HepG2 (cell line): ENCODE measurements at regions not wholly inside any gene's neighbourhood (a gene's known extent, or its start where the extent isn't known, plus 50 kb on each side); places are given as distances from the start of the nearest gene placed in this dataset.

Experiments used
- ATAC-seq: fragments of 200-7000 bp; cut with Tn5 transposase; 3 replicates; pipeline ENCODE4 v1.9.1; 2020; ENCODE audit warnings: mild to moderate bottlenecking, moderate library complexity
- BruUV-seq: library from RNA; stranded (reverse); fragments of 400-500 nt; replicated peaks from 2 replicates; lab custom pipeline; 2021; lab: Mats Ljungman, UMichigan
- CTCF ChIA-PET: fragments of 300-600 bp; formaldehyde crosslinking; extraction: SDS; loops from one replicate; lab custom pipeline; 2021; ENCODE audit warnings: low total read pairs, inconsistent platforms, low intra/inter-chr PET ratio; lab: Yijun Ruan, JAX
- POLR2A ChIA-PET: fragments of 350-600 bp; sonication (Branson Sonifier 250); formaldehyde crosslinking; loops from one replicate; lab custom pipeline; 2020; ENCODE audit warnings: antibody characterized with exemption, inconsistent platforms; lab: Yijun Ruan, JAX
- DNase-seq: peaks from one replicate; pipeline ENCODE4 v3.0.0-alpha.2; 2015; ENCODE audit warnings: low spot score
- FAIRE-seq: peaks from 3 replicates; lab custom pipeline; 2011; peaks lifted over from hg19 to GRCh38; lab: Jason Lieb, UNC
- H2AFZ ChIP-seq: one replicate; pipeline ENCODE4 v1.6.1; 2011; ENCODE audit warnings: low read length, inconsistent platforms
- H3K27ac ChIP-seq: fragments of 300-600 bp; 3 replicates; pipeline ENCODE4 v1.8.0; 2011; ENCODE audit warnings: mixed run types, mild to moderate bottlenecking, mixed read lengths, low read length, inconsistent platforms; ENCODE audit not compliant: insufficient read depth; ENCODE audit errors: extremely low read length
- H3K27me3 ChIP-seq, 2 experiments: fragments of 200-600 bp in 1 of 2; 2 replicates in 1 of 2; 3 replicates in 1 of 2; pipeline versions ENCODE4 v1.6.0 to v1.8.0; 2011; ENCODE audit warnings: low read length in 2 of 2, mild to moderate bottlenecking in 2 of 2, moderate library complexity in 2 of 2, inconsistent platforms in 1 of 2; ENCODE audit not compliant: insufficient read depth in 2 of 2, control insufficient read depth in 1 of 2
- H3K36me3 ChIP-seq, 2 experiments: fragments of 200-600 bp in 1 of 2; replicated peaks in 1 of 2; 2 replicates in 1 of 2; 3 replicates in 1 of 2; pipeline versions ENCODE4 v1.5.1 to v1.8.0; 2011; ENCODE audit warnings: low read length in 2 of 2, inconsistent platforms in 1 of 2; ENCODE audit not compliant: insufficient read depth in 2 of 2, control insufficient read depth in 1 of 2
- H3K4me1 ChIP-seq: 2 replicates; pipeline ENCODE4 v1.5.1; 2012; ENCODE audit warnings: low read length, inconsistent platforms; ENCODE audit not compliant: insufficient read depth
- H3K4me2 ChIP-seq: 2 replicates; pipeline ENCODE4 v1.6.0; 2011; ENCODE audit warnings: low read depth, low read length, inconsistent platforms
- H3K4me3 ChIP-seq, 3 experiments: fragments of 200-600 bp in 1 of 3; sonication (generic), shearing (Covaris generic) in 1 of 3; replicated peaks in 1 of 3; 2 replicates each; pipeline ENCODE4 v1.5.1; 2011 to 2016; ENCODE audit warnings: low read length in 3 of 3, inconsistent platforms in 2 of 3, low read depth in 2 of 3, mild to moderate bottlenecking in 2 of 3, control low read depth in 1 of 3, mixed read lengths in 1 of 3; ENCODE audit not compliant: insufficient read depth in 1 of 3
- H3K79me2 ChIP-seq: one replicate; pipeline ENCODE4 v1.6.1; 2011; ENCODE audit warnings: low read length, inconsistent platforms; ENCODE audit not compliant: insufficient read depth
- H3K9ac ChIP-seq: 2 replicates; pipeline ENCODE4 v1.6.0; 2011; ENCODE audit warnings: mild to moderate bottlenecking, low read depth, low read length, inconsistent platforms; ENCODE audit not compliant: insufficient read depth
- H3K9me3 ChIP-seq: 2 replicates; pipeline ENCODE4 v1.5.1; 2012; ENCODE audit warnings: mild to moderate bottlenecking, low read length
- H4K20me1 ChIP-seq: 2 replicates; pipeline ENCODE4 v1.6.0; 2011; ENCODE audit warnings: inconsistent platforms, mild to moderate bottlenecking, low read length, moderate library complexity; ENCODE audit not compliant: insufficient read depth
- MIER3 ChIP-seq: IDR thresholded peaks from 2 replicates; pipeline ENCODE4 v1.6.1; 2016; ENCODE audit warnings: missing compliant biosample characterization, borderline replicate concordance
- NFATC3 ChIP-seq: sonication (generic); formaldehyde crosslinking; IDR thresholded peaks from 2 replicates; pipeline ENCODE4 v1.5.1; 2020; ENCODE audit warnings: mild to moderate bottlenecking, missing genetic modification reagents
- PCBP1 ChIP-seq: fragments of 200-400 bp; formaldehyde crosslinking; IDR thresholded peaks from 2 replicates; pipeline ENCODE4 v1.6.1; 2017; ENCODE audit warnings: mild to moderate bottlenecking, low read depth, low read length, borderline replicate concordance
- ZBTB3 ChIP-seq: sonication (generic); formaldehyde crosslinking; IDR thresholded peaks from 2 replicates; pipeline ENCODE4 v1.4.0; 2020; ENCODE audit warnings: low read depth, mild to moderate bottlenecking, moderate library complexity, missing genetic modification reagents, borderline replicate concordance
- ZFYVE20 ChIP-seq: sonication (generic); formaldehyde crosslinking; IDR thresholded peaks from 2 replicates; pipeline ENCODE4 v1.8.0; 2023; ENCODE audit warnings: low read depth, mild to moderate bottlenecking, moderate library complexity, missing genetic modification reagents, borderline replicate concordance
- ZNF292 ChIP-seq: sonication (generic); formaldehyde crosslinking; IDR thresholded peaks from 2 replicates; pipeline ENCODE4 v1.8.1; 2022; ENCODE audit warnings: mild to moderate bottlenecking, low read depth, missing genetic modification reagents, borderline replicate concordance
- ZNF556 ChIP-seq: sonication (generic); formaldehyde crosslinking; IDR thresholded peaks from 2 replicates; pipeline ENCODE4 v1.4.0; 2020; ENCODE audit warnings: mild to moderate bottlenecking, missing genetic modification reagents, borderline replicate concordance
- WGBS: methylation state at CpG from one replicate; pipeline ENCODE4 v1.1.6; 2017; ENCODE audit warnings: low lambda C conversion rate; 5-methylcytosine and 5-hydroxymethylcytosine counted together
- in situ Hi-C: cut with HindIII; loops from 2 replicates; pipeline ENCODE4 v1.10.0; 2017; ENCODE audit warnings: low pct_unique_long_range_greater_than_20kb; ENCODE audit not compliant: extremely low pct_ligation_motif_present
- intact Hi-C: fragments of 100-400 bp; cut with micrococcal nuclease; formaldehyde crosslinking; loops from one replicate; pipeline ENCODE4 v1.10.0; 2022; ENCODE audit not compliant: unreplicated experiment
- TF ChIP-seq, protein P1 (sequence below): sonication (generic); formaldehyde crosslinking; IDR thresholded peaks from 2 replicates; pipeline ENCODE4 v1.4.0; 2020; ENCODE audit warnings: missing genetic modification reagents
- TF ChIP-seq, protein P2 (sequence below): sonication (generic); formaldehyde crosslinking; IDR thresholded peaks from 2 replicates; pipeline ENCODE4 v1.4.0; 2020; ENCODE audit warnings: mild to moderate bottlenecking, missing genetic modification reagents
- TF ChIP-seq, protein P3 (sequence below): sonication (generic); formaldehyde crosslinking; IDR thresholded peaks from 2 replicates; pipeline ENCODE4 v1.8.0; 2022; ENCODE audit warnings: mild to moderate bottlenecking, missing genetic modification reagents, moderate library complexity

DNA sequence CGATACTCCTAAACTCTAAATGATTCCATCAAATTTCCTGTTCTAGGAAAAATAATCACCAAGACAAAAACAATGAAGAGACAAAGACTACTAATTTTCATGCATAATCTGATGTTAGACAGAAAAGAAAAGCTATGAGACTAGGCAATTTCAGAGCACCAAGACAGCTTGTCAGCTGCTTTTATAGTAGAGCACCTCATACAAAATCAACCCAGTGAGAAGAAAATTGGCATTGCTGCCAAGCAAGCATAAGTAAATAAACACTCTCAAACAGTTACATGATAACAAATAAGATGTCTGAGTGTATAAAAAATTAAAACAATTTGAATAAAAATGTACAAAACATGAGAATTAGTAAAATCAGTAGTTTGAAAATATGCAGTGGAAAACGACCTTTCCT, 1544.6 kb downstream of the C4orf33 start:
- CTCF ChIA-PET = no interaction called here
- 3% methylated on average over 2 of the region's 2 CpGs for WGBS
- H2AFZ ChIP-seq = no peak overlapping the region
- H3K27ac ChIP-seq = no peak overlapping the region
- TF ChIP-seq MIER3 (CRISPR knock-in tag) (no peak), NFATC3 (CRISPR knock-in tag) (no peak), PCBP1 (no peak), ZFYVE20 (CRISPR knock-in tag) (no peak), ZBTB3 (CRISPR knock-in tag) (no peak), ZNF556 (CRISPR knock-in tag) (no peak), ZNF292 (CRISPR knock-in tag) (no peak)
- TF ChIP-seq, protein P1, sequence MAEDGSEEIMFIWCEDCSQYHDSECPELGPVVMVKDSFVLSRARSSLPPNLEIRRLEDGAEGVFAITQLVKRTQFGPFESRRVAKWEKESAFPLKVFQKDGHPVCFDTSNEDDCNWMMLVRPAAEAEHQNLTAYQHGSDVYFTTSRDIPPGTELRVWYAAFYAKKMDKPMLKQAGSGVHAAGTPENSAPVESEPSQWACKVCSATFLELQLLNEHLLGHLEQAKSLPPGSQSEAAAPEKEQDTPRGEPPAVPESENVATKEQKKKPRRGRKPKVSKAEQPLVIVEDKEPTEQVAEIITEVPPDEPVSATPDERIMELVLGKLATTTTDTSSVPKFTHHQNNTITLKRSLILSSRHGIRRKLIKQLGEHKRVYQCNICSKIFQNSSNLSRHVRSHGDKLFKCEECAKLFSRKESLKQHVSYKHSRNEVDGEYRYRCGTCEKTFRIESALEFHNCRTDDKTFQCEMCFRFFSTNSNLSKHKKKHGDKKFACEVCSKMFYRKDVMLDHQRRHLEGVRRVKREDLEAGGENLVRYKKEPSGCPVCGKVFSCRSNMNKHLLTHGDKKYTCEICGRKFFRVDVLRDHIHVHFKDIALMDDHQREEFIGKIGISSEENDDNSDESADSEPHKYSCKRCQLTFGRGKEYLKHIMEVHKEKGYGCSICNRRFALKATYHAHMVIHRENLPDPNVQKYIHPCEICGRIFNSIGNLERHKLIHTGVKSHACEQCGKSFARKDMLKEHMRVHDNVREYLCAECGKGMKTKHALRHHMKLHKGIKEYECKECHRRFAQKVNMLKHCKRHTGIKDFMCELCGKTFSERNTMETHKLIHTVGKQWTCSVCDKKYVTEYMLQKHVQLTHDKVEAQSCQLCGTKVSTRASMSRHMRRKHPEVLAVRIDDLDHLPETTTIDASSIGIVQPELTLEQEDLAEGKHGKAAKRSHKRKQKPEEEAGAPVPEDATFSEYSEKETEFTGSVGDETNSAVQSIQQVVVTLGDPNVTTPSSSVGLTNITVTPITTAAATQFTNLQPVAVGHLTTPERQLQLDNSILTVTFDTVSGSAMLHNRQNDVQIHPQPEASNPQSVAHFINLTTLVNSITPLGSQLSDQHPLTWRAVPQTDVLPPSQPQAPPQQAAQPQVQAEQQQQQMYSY (CRISPR knock-in tag) = no peak
- TF ChIP-seq, protein P2, sequence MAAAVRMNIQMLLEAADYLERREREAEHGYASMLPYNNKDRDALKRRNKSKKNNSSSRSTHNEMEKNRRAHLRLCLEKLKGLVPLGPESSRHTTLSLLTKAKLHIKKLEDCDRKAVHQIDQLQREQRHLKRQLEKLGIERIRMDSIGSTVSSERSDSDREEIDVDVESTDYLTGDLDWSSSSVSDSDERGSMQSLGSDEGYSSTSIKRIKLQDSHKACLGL = no peak
- TF ChIP-seq, protein P3, sequence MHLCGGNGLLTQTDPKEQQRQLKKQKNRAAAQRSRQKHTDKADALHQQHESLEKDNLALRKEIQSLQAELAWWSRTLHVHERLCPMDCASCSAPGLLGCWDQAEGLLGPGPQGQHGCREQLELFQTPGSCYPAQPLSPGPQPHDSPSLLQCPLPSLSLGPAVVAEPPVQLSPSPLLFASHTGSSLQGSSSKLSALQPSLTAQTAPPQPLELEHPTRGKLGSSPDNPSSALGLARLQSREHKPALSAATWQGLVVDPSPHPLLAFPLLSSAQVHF (CRISPR knock-in tag) = no peak
- TF ChIP-seq, all 625 proteins: peak for 0
- FAIRE-seq (no peak), ATAC-seq (no peak), DNase-seq (no peak)
- no peaks in the 10 kb centered on the region for H3K4me1 ChIP-seq
- POLR2A ChIA-PET = no interaction called here
- intact Hi-C loops (no loop called here), in situ Hi-C loops (no loop called here)
- no peak overlapping the region for H3K9ac ChIP-seq
- no peak overlapping the region for H3K4me2 ChIP-seq
- no peaks in the 10 kb centered on the region for H3K79me2 ChIP-seq
- no peaks in the 10 kb centered on the region for H3K9me3 ChIP-seq
- no peaks in the 10 kb centered on the region for H4K20me1 ChIP-seq
- no peak overlapping the region for H3K4me3 ChIP-seq
- no peaks in the 10 kb centered on the region for H3K27me3 ChIP-seq
- no peaks in the 10 kb centered on the region for H3K36me3 ChIP-seq
- BruUV-seq = no TSS peak
